PC-9 (cell line): ENCODE measurements at regions not wholly inside any gene's neighbourhood (a gene's known extent, or its start where the extent isn't known, plus 50 kb on each side); places are given as distances from the start of the nearest gene placed in this dataset.

ENCODE experiments used
- EZH2 ChIP-seq: fragments of 200-600 bp; sonication (generic); IDR thresholded peaks from 2 replicates; pipeline ENCODE4 v1.8.0; 2017; ENCODE audit warnings: antibody characterized with exemption, low read depth
- TF ChIP-seq, protein P1 (sequence below): fragments of 200-600 bp; sonication (generic); conservative IDR thresholded peaks from 2 replicates; pipeline ENCODE4 v1.6.1; 2017; ENCODE audit warnings: mixed run types, antibody characterized with exemption, mild to moderate bottlenecking, moderate library complexity

GRCh38 chrX:46311581-46312120 lies 233.6 kb downstream of the ZNF674 start:
- TF ChIP-seq, protein P1, sequence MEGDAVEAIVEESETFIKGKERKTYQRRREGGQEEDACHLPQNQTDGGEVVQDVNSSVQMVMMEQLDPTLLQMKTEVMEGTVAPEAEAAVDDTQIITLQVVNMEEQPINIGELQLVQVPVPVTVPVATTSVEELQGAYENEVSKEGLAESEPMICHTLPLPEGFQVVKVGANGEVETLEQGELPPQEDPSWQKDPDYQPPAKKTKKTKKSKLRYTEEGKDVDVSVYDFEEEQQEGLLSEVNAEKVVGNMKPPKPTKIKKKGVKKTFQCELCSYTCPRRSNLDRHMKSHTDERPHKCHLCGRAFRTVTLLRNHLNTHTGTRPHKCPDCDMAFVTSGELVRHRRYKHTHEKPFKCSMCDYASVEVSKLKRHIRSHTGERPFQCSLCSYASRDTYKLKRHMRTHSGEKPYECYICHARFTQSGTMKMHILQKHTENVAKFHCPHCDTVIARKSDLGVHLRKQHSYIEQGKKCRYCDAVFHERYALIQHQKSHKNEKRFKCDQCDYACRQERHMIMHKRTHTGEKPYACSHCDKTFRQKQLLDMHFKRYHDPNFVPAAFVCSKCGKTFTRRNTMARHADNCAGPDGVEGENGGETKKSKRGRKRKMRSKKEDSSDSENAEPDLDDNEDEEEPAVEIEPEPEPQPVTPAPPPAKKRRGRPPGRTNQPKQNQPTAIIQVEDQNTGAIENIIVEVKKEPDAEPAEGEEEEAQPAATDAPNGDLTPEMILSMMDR: no peak
- no peak for TF ChIP-seq EZH2
